ENCODE measurements at regions not wholly inside any gene's neighbourhood (a gene's known extent, or its start where the extent isn't known, plus 50 kb on each side); places are given as distances from the start of the nearest gene placed in this dataset.
"Not testable (repeated sequence)": the region's sequence is repeated elsewhere in the genome, so short reads cannot be mapped to it uniquely, and the experiment has no call there.

- POLR2A ChIA-PET (ENCODE audit: partially characterized antibody): interaction anchor here (1.0 to 5.3 kb wide), 6 partner anchors 6 to 80 kb away, joined by 4 to 32 read pairs (median 6); no protein-coding TSS in a partner anchor
- H2AK5ac ChIP-seq (ENCODE audit: low read depth, low read length); H2BK12ac ChIP-seq (ENCODE audit: low read depth, low read length); H3K27me3 ChIP-seq (replicated peaks in 1 of 4; ENCODE audit: control insufficient read depth in 3 of 4, extremely low read depth in 1 of 4, insufficient read depth in 3 of 4, low read length in 3 of 4); H4K91ac ChIP-seq (replicated peaks; ENCODE audit: insufficient read length, low read length); H2AFZ ChIP-seq (ENCODE audit: low read length); H4K5ac ChIP-seq (ENCODE audit: insufficient read length, low read depth, low read length); H3K23me2 ChIP-seq (ENCODE audit: low read depth, low read length); H3K56ac ChIP-seq (replicated peaks; ENCODE audit: insufficient read length, low read depth, low read length); H3K18ac ChIP-seq (ENCODE audit: extremely low read depth, low read length); H2BK15ac ChIP-seq (ENCODE audit: low read length); H4K8ac ChIP-seq (ENCODE audit: extremely low read depth, insufficient read depth, low read length); H4K20me1 ChIP-seq (replicated peaks in 1 of 2; ENCODE audit: control insufficient read depth in 1 of 2, insufficient read depth in 2 of 2, low read length in 2 of 2); H2BK120ac ChIP-seq (replicated peaks; ENCODE audit: low read depth, low read length); DNase-seq (ENCODE audit: low read depth in 1 of 2, low spot score in 2 of 2); H2BK20ac ChIP-seq (ENCODE audit: low read length); H3K9me3 ChIP-seq (ENCODE audit: insufficient read depth in 2 of 2, low read depth in 1 of 2, low read length in 1 of 2); FAIRE-seq; H3K4ac ChIP-seq (replicated peaks; ENCODE audit: insufficient read length, low read depth, low read length); H3K14ac ChIP-seq (ENCODE audit: insufficient read length); CTCF ChIA-PET (ENCODE audit: partially characterized antibody); H3K79me1 ChIP-seq (ENCODE audit: low read depth, low read length); H3K23ac ChIP-seq (ENCODE audit: insufficient read length): not testable (repeated sequence)
- peaks cover 0 to 26% (median 3%) of the 10 kb centered on the region in 4 experiments; a peak in 5 of 8 replicates for H3K36me3 ChIP-seq (ENCODE audit: control insufficient read depth in 2 of 4, insufficient read depth in 4 of 4, low read length in 3 of 4)
- H3K79me2 ChIP-seq (ENCODE audit: control insufficient read depth in 1 of 2, insufficient read depth in 2 of 2, low read length in 2 of 2): peaks cover 0 to 63% of the 10 kb centered on the region in 2 experiments; a peak in 3 of 4 replicates
- H3K4me3 ChIP-seq (ENCODE audit: extremely low read depth in 1 of 4, insufficient read depth in 2 of 4, low read depth in 3 of 4, low read length in 4 of 4): peak overlapping the region; percentile 60 to 91 (median 62)
- TF ChIP-seq POLR2A (IDR thresholded peaks at IDR 0.05; ENCODE audit: control extremely low read depth in 1 of 2, low read depth in 2 of 2, low read length in 2 of 2): peak; percentile 50 to 63
- peak; percentile 67 for TF ChIP-seq POLR2AphosphoS5 (IDR thresholded peaks at IDR 0.05; ENCODE audit: low read depth, low read length)
- H3K9ac ChIP-seq (replicated peaks in 1 of 4; ENCODE audit: extremely low read depth in 1 of 4, low read depth in 3 of 4, low read length in 3 of 4): peak overlapping the region in 3 of 4 experiments; percentile 71 to 96 (median 75); a peak in 6 of 7 replicates
- peak overlapping the region in 1 of 2 experiments; percentile 36; a peak in 3 of 4 replicates for H3K4me2 ChIP-seq (ENCODE audit: insufficient read depth in 1 of 2, low read depth in 2 of 2, low read length in 2 of 2)
- H3K4me1 ChIP-seq (replicated peaks in 1 of 4; ENCODE audit: control insufficient read depth in 3 of 4, insufficient read depth in 4 of 4, low read length in 3 of 4): peaks cover 3 to 14% (median 10%) of the 10 kb centered on the region in 4 experiments
- H3K27ac ChIP-seq (ENCODE audit: low read depth, low read length): peak overlapping the region; percentile 73
- H2BK5ac ChIP-seq (ENCODE audit: low read depth, low read length): peak overlapping the region; percentile 71; the same call in 1 of the 2 replicates
- WGBS, 2 experiments (ENCODE audit: extremely low coverage in 1 of 2, insufficient coverage in 1 of 2, insufficient read length in 1 of 2, insufficient replicate concordance in 2 of 2, low coverage in 1 of 2, low lambda C conversion rate in 2 of 2, missing lambda C conversion rate in 1 of 2): 11% methylated on average over 6 of the region's 18 CpGs; no CpG with 5 or more reads in 1 of the 2 experiments
Measured at GRCh38 chrX:114040661-114041269, 543.1 kb upstream of the HTR2C start.
